Astrocyte of the spinal cord (primary cell): ENCODE measurements at regions not wholly inside any gene's neighbourhood (a gene's known extent, or its start where the extent isn't known, plus 50 kb on each side); places are given as distances from the start of the nearest gene placed in this dataset.
A peak's percentile ranks its signal among the peaks of the same experiment; 100 is the strongest.

Experiments
- DNase-seq: peaks from one replicate; pipeline ENCODE4 v3.0.0; 2011; ENCODE audit warnings: low read depth, low spot score
- H3K4me3 ChIP-seq: 2 replicates; pipeline ENCODE4 v1.5.1; 2011; ENCODE audit warnings: low read depth, mild to moderate bottlenecking, low read length, moderate library complexity
- CTCF ChIP-seq: IDR thresholded peaks from 2 replicates; pipeline ENCODE4 v1.5.1; 2012; ENCODE audit warnings: low read depth, mild to moderate bottlenecking, low read length, inconsistent platforms
- in situ Hi-C: cut with HindIII; loops from 2 replicates; pipeline ENCODE4 v1.10.0; 2017; ENCODE audit warnings: low sequenced_read_pairs

- in situ Hi-C loops, result no loop called here
- no peak overlapping the region for H3K4me3 ChIP-seq
- TF ChIP-seq CTCF, result no peak
- DNase-seq, result no peak
Observed at GRCh38 chr5:135279328-135279727, 119.7 kb downstream of the MACROH2A1 start.

GRCh38 chr5:135276151-135276550 lies 122.9 kb downstream of the MACROH2A1 start:
- DNase-seq, result no peak
- in situ Hi-C loops, result no loop called here
- TF ChIP-seq CTCF, result no peak
- H3K4me3 ChIP-seq, result no peak overlapping the region

- H3K4me3 ChIP-seq, result no peak overlapping the region
- in situ Hi-C loops, result no loop called here
- no peak for TF ChIP-seq CTCF
- no peak for DNase-seq
Observed at GRCh38 chr5:135273212-135273611, 125.8 kb downstream of the MACROH2A1 start.

GRCh38 chr5:135272311-135272805 lies 126.7 kb downstream of the MACROH2A1 start:
- no peak overlapping the region for H3K4me3 ChIP-seq
- no peak for DNase-seq
- in situ Hi-C loops, result no loop called here
- no peak for TF ChIP-seq CTCF

- DNase-seq, result peak; percentile 38
- in situ Hi-C loops, result no loop called here
- no peak overlapping the region for H3K4me3 ChIP-seq
- TF ChIP-seq CTCF, result no peak
Observed at GRCh38 chr5:135271533-135272310, 127.3 kb downstream of the MACROH2A1 start.

- TF ChIP-seq CTCF, result no peak
- peak; percentile 79 for DNase-seq
Observed at GRCh38 chr5:135269931-135270421, 129.1 kb downstream of the MACROH2A1 start.

More at GRCh38 chr5:135269931-135270421, 129.1 kb downstream of the MACROH2A1 start:
- in situ Hi-C loops, result no loop called here
- H3K4me3 ChIP-seq, result no peak overlapping the region
